Hindlimb muscle (tissue), 1 donor: ENCODE measurements at regions not wholly inside any gene's neighbourhood (a gene's known extent, or its start where the extent isn't known, plus 50 kb on each side); places are given as distances from the start of the nearest gene placed in this dataset.
"Not testable (repeated sequence)": the region's sequence is repeated elsewhere in the genome, so short reads cannot be mapped to it uniquely, and the experiment has no call there.

Source experiments
- DNase-seq: peaks from one replicate; pipeline ENCODE4 v3.0.0-alpha.2; 2013

- no peak for DNase-seq
These were observed 284.5 kb downstream of the CBLN1 start for GRCh38 chr16:48997081-48997615.

GRCh38 chr16:48978501-48978900 is 303.1 kb downstream of the CBLN1 start:
- DNase-seq, result no peak

- DNase-seq, result no peak
These were observed 309.4 kb downstream of the CBLN1 start for GRCh38 chr16:48972236-48972635.

GRCh38 chr16:48971571-48972077 is 310.0 kb downstream of the CBLN1 start:
- DNase-seq, result no peak

- DNase-seq, result no peak
These were observed 311.4 kb downstream of the CBLN1 start for GRCh38 chr16:48970216-48970615.

GRCh38 chr16:48969611-48970010 is 312.0 kb downstream of the CBLN1 start:
- no peak for DNase-seq

- no peak for DNase-seq
These were observed 316.3 kb downstream of the CBLN1 start for GRCh38 chr16:48965386-48965785.

- DNase-seq, result no peak
These were observed 317.6 kb downstream of the CBLN1 start for GRCh38 chr16:48963901-48964615.

GRCh38 chr16:48963306-48963705 is 318.3 kb downstream of the CBLN1 start:
- no peak for DNase-seq

GRCh38 chr16:48961546-48961945 is 320.1 kb downstream of the CBLN1 start:
- no peak for DNase-seq

- DNase-seq, result no peak
These were observed 320.8 kb downstream of the CBLN1 start for GRCh38 chr16:48960830-48961229.

- DNase-seq, result no peak
These were observed 321.9 kb downstream of the CBLN1 start for GRCh38 chr16:48959747-48960146.

GRCh38 chr16:48959204-48959603 is 322.4 kb downstream of the CBLN1 start:
- DNase-seq, result no peak

- no peak for DNase-seq
These were observed 323.0 kb downstream of the CBLN1 start for GRCh38 chr16:48958681-48959080.

GRCh38 chr16:48956620-48957019 is 325.0 kb downstream of the CBLN1 start:
- DNase-seq, result no peak

- no peak for DNase-seq
These were observed 325.8 kb downstream of the CBLN1 start for GRCh38 chr16:48955837-48956236.

- not testable (repeated sequence) for DNase-seq
These were observed 330.0 kb downstream of the CBLN1 start for GRCh38 chr16:48951621-48952125.

GRCh38 chr16:48950184-48950583 is 331.5 kb downstream of the CBLN1 start:
- no peak for DNase-seq

GRCh38 chr16:48949636-48950035 is 332.0 kb downstream of the CBLN1 start:
- DNase-seq, result no peak

- no peak for DNase-seq
These were observed 332.7 kb downstream of the CBLN1 start for GRCh38 chr16:48948911-48949310.

- no peak for DNase-seq
These were observed 334.3 kb downstream of the CBLN1 start for GRCh38 chr16:48947371-48947713.

- DNase-seq, result no peak
These were observed 334.8 kb downstream of the CBLN1 start for GRCh38 chr16:48946686-48947370.

- no peak for DNase-seq
These were observed 333.0 kb upstream of the N4BP1 start for GRCh38 chr16:48942996-48943395.

GRCh38 chr16:48936811-48937210 is 326.8 kb upstream of the N4BP1 start:
- DNase-seq, result no peak
